UCSD-AML1 (cell line): ENCODE measurements at regions not wholly inside any gene's neighbourhood (a gene's known extent, or its start where the extent isn't known, plus 50 kb on each side); places are given as distances from the start of the nearest gene placed in this dataset.
A peak's percentile ranks its signal among the peaks of the same experiment; 100 is the strongest.
"Not testable (repeated sequence)": the region's sequence is repeated elsewhere in the genome, so short reads cannot be mapped to it uniquely, and the experiment has no call there.

Source experiments
- DNase-seq: peaks from one replicate; lab custom pipeline; 2025; ENCODE audit not compliant: unreplicated experiment; lab: John Stamatoyannopoulos, UW

DNA sequence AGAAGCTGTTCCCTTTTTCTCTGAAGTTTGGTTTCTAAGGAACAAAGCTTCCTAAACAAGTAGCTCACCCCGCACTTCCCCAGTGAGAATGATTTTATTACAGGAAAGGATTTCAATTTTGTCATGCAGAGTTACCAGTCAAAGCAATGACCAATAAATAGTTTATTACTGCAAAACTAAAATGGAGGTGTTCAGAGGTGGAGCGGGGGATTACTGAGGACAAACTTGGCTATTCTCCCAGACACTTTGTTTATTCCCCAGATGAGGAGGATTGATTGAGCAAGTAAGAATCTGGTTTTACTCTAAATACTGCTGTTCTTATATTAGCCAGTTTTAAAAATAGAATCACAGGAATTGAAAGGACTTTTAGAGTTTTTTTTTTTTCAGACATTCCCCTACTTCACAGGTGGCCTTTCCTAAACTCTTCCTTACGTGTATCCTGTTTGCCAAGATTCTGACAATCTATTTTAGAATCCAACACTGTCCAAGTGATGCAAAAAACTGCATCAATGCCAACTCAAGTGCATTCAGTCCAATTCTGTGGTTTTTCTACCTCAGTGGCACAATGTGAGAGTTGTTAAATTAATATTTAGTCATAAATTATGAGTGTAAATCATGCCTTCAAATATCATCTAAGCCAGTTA is 136.1 kb downstream of the TNFSF18 start:
- no peak for DNase-seq

DNA sequence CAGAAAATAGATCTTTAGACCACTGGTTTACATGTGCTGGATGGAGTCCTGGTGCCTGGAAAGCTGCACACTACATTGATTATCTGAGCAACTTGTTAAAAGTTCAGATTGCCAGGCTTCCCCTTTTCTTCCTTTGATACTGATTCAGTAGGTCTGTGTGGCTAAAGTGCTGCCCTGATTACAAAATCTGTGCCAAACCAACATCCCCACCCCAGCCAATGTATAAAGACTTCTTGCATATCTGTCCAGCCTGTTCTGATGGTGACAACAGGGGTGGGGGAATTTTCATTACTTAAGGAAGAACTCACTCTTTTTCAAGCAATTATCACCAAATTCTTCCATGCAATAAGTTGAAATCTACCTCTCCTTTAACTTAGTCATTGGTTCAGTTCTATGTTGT is 135.5 kb downstream of the TNFSF18 start:
- no peak for DNase-seq

DNA sequence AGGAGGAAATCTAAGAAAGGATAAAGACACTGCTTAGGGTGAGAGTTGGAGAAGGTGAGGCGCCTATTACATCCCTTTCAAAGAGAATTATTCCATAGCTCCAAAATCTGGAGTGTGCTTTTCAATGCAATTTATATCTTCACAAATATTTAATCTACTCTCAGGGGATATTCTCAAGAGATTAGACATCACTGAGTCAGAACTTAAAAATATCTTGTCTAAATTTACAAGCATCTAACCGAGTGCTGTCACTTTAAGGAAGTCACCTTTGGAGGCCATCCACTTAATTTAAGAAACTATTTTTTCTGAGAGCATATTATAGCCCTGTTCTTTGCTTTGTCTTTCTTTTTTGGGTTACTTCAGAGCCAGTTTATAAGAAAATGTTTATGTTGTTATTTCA is 134.6 kb downstream of the TNFSF18 start:
- DNase-seq = no peak

DNA sequence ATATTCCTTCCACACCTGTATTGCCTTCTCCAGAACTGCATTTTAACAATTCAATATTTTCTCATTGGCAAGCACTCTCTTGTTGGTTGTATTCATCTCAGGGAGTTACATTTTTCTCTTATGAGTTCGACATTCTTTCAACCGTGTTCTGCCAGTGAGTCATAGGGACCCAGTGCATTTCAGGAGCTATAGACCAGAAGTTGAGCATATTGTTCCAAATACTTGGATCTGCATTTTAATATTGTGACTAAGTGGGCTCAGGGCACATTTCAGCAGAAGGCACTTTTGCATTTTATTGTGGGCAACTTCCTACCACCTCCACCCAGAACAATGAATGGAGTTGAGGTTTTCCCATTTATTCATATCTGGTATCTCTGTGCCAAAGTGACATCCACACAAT is 132.8 kb downstream of the TNFSF18 start:
- no peak for DNase-seq

DNA sequence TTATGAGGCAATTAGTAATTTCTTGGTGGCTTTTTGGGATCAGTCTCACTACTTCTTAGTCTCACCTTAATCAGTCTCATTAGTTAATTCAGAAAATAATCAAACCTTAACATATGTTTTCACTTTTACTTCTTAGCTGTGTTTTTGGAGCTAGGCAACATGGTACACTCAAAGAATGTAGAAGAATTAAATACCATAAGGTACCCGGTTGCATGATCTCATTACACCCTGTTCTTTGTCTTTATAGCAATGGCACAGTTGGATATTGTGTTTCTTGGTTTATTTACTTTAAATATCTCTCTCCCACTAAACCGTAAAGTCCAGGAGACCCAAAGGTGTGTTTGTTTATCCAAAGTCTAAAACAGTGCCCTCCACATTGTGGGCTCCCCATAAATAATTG is 132.3 kb downstream of the TNFSF18 start:
- no peak for DNase-seq

DNA sequence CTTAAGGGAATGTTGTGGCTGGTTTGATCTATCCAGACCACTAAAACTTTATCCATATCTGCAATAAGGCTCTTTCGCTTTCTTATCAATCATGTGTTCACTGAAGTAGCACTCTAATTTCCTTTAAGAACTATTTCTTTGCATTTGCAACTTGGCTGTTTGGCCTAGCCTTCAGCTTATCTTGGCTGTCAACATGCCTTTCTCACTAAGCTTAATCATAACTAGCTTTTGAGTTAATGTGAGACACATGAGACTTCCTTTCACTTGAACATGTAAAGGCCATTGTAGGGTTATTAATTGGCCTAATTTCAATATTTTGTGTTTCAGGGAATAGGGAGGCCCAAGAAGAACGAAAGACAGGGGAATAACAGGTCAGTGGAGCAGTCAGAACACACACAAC is 124.7 kb downstream of the TNFSF18 start:
- DNase-seq = no peak

DNA sequence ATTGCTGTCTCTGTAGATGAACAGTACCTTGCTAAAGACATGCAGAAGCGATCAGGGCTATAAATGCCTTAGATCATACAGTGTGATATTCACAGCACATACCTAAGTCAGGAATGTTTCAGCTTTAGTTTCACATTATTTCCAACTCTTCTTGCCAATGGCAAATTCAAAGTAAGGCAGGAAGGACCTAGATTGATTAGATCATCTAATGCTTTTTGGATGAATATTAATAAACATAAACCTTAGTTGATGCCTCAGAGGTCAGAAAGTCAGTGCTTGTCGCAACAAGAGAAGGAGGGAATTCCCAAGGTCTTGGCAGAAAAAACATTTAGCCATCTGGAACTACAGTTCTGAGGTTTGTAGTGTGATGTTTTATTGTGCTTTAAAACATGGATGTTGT is 122.3 kb downstream of the TNFSF18 start:
- no peak for DNase-seq

DNA sequence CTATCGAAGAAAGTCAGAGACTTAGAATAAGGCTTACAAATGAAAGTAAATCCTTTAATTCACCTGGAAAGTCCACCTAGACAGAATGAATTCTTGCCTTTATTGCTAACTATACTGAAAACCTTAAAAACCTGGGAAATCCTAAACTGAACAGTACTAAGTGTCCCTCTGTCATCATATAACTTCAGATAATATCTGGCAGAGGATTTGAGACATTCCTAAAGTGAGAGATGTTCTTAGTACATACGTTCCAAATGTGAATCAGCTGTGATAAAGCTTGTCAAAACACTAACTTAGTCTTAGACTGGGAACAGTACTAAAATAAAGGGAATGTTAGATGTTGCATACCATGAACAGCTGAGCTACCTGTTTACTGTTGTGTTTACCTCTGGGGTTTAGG is 121.7 kb downstream of the TNFSF18 start:
- no peak for DNase-seq

DNA sequence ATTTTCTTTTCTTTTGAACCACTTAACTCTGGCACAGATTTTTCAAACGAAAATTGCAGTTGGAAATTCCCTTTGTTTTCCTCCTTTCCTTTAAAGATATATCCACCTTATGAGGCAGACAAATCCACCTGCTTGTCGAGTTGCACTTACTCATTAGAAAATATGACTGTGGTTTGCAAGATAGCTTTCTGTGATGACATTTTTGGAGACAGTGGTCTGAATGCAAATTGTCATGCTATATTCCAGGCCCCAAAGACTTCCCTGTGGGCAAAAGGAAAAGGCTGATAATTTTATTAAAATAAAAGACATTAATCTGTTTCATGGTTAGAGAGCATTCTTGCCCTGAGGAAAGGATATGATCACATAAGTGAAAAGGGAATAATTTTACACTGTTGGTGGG is 120.6 kb downstream of the TNFSF18 start:
- DNase-seq = no peak

DNA sequence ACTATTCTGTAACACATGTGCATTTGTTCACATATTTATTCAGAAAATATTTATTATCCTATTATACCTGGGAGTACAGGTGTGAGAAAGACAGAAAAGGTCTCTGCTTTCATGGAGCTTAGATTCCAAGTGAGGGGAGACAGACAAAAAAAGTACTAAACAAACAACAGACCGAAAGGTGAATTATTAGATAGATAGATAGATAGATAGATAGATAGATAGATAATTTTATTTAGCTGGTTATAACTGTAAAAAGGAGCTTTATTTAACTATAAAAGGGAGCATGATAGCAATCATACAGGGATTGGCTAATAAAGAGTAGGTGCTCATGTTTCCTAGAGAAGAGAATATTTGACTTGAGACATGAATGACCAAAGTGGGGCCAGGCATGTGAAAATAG is 119.4 kb downstream of the TNFSF18 start:
- no peak for DNase-seq

DNA sequence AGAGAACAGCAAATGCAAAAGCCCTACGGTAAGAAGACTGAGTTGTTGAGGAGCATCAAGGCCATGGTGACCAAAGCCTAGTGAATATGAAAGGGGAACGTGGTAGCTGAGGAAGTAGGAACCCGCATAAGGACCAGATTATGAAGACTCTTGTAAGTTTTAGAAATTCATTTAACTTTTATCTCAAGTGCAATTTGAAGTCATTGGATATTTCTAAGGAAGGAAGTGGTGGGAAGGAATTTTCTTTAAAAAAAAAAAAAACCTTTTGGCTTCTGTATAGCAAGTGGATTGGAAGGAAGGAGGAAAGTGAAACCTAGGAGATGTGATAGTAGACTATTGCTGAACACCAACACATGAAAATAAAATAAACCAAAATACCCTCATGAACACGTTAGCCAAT is 119.0 kb downstream of the TNFSF18 start:
- DNase-seq = no peak

DNA sequence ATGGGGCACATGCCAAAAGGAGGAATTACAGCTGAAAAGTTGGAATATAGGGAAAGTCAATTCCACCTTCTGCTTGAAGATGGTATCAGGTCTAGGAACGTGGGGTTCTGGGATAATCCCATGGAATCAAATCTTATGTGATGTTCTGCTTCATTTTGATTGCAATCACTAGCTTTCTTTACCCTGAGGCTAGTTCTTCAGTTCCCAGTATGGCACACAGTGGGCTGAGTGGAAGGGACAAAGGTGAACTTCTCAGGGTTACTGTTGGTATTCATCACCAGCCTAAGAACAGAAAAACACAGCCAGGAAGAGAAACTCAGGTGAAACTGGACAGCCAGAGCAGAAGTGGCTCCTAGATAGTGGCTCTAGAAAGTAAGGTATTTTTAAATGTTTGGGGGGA is 117.8 kb downstream of the TNFSF18 start:
- no peak for DNase-seq

DNA sequence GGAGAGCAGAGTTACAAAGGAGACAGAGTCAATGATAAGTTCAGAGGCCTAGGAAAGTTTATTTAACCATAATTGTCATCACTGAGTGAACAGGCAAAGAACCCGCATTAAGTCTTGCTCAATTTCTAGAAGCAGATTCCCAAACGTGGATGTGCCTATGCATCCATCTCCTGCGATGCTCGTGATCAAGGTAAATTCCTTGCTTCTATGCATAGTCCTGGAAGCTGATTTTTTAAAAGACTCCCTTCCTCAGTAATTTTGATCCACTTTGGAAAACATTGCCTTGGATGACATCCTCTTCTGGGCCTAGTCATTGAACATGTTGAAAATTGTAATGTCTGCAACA is 116.4 kb downstream of the TNFSF18 start:
- no peak for DNase-seq

DNA sequence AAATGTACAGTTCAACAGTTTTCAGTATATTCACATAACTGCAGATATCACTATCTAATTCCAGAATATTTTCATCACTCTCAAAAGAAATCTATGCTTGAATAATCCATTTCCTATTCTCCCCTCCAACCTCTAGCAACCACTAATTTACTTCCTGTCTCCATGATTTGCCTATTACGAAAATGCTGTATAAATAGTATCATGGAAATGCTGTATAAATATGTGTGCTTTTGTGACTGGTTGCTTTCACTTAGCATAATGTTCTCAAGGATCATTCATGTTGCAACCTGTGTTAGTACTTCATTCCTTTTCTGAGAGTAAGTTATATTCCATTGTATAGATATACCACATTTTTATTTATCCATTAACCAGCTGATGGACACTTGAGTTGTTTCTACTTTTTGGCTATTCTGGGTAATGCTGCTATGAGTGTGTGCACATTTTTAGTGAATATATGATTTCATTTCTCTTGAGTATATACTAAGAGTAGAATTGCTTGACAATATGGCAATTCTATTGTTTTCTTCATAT is 115.6 kb downstream of the TNFSF18 start:
- DNase-seq = no peak

DNA sequence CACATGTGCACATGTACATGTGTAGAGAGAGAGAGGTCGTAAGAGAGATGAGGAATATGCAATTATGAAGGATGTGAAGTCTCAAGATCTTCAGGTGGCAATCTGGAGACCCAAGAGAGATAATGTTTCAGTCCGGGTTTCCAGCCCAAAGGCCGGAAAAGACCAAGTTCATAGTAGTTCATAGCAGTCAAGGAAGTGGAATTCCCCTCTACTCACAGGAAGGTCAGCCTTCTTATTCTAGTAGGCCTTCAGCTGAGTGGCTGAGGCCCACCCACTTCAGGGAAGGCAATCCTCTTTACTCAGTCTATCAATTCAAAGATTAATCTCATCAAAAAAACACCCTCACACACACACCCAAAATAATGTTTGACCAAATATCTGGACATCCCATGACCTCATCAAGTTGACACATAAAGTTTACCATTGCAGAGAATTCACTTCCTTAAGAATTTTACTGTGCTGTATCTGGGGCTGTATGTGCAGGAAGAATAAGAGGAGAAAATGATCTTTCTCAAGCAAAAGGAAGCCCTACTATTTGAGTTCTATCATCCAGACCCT is 114.6 kb downstream of the TNFSF18 start:
- no peak for DNase-seq

DNA sequence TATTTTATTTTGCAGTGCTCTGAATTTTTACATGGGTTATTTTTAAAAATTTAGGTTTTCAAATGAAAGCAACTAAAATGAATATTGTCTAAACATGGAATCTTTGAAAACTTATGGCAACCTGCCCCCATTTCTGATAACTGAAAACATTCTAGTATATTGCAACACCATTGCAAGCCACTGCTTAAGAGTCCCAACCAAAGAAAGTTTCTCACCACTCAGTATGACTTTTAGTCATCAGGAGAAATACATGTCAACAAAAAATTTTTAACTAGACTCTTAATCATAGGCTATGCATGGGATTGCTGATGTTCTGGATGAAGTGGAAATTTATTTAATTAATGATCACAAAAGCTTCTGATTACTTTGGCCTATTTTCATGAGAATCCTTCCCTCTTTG is 112.1 kb downstream of the TNFSF18 start:
- no peak for DNase-seq

DNA sequence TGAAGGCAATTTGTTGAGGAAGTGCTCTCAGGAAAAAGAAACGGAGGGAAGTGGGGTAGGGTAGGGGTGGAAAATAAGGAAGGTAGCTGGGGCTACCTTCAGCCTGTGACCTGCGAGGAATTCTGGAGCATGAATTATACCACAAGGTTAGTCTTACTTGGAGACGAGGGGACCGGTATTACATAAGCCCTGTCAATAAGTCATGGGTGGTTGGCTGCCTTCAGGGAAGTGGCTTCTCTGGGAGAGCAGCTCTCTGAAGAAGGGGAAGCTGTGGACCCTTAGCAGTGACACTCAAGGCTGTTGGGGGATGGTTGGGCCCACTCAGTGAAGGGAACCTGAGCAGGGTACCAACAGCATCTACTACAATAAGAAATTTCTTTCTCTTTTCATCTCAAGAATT is 111.3 kb downstream of the TNFSF18 start:
- DNase-seq = peak; percentile 26

DNA sequence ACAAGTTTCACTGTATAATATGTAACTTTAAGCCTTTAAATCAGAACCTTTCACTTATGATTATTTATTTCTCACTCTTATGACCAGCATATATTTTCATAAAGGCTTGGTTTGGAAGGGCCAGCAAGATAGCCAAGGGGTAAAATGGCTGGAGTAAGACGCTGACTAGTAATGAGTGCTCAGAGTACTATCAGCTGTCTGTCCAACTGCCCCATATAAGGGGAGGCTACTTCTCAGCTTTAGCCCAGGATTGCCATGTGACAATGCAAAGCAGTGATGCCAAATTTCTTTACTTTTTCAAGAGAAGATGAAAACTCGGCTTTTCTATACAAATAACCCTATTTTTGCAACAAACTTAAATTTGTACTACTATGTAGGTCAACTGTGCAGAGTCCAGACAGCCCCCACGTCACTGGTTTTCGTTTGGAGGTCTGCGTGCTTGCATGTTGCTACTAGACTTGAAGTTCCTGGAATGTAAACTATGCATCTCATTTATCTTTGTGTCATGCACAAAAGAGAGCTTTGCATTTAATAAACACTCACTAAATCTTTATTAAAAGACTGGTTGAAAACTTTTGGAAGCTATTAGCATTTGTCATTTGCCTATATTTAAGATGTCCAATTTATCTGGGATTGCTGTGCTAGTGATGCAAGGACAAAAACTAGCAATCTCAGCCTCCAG is 110.4 kb downstream of the TNFSF18 start:
- no peak for DNase-seq

DNA sequence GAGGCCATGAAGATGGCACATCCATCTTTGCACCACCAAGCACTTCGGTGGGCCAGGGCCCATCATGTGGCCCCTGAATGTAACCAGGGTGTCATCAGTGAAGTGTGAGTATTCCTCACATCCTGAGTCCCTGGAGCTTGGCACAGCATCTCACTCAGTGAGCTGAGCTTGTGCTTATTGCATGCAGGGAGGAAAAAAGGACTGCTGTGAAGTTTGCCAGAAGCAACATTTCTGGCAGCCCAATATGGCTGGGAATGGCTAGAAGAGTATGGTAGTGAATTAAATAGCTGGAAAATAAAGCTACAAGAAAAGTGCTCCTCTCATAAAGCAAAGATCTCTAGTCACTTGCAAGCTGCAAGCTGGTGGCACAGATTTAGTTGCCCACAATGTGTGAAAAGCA is 109.3 kb downstream of the TNFSF18 start:
- DNase-seq = no peak

DNA sequence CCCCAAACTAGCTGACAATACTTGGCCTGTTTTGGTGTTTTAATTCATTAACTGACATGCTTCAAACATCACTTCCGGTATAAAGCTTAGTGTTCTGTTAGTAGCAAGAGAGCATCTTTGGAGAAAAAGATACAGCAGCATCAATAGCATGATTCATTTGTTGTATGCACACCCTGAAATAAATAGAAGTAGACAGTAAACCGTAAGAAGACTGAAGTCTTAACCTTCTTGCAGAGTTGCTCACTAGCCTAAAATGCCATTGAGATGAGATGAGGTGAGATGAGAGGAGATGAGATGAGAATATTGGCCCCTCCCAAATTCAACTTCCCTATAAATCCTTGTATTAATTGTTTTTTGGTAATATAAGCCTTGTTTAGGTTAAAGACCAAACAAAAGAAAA is 108.8 kb downstream of the TNFSF18 start:
- DNase-seq = no peak

DNA sequence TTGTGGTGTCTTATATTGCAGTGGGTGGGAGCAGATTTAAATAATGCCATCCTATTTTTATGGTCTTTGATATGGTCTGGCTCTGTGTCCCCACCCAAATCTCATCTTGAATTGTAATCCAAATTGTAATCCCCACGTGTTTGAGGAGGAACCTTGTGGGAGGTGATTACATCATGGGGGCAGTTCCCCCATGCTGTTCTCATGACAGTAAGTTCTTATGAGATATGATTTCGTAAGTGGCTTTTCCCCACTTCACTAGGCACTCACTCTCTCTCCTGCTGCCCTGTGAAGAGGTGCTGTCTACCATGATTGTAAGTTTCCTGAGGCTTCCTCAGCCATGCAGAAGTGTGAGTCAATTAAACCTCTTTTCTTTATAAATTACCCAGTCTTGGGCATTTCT is 107.6 kb downstream of the TNFSF18 start:
- DNase-seq = not testable (repeated sequence)

DNA sequence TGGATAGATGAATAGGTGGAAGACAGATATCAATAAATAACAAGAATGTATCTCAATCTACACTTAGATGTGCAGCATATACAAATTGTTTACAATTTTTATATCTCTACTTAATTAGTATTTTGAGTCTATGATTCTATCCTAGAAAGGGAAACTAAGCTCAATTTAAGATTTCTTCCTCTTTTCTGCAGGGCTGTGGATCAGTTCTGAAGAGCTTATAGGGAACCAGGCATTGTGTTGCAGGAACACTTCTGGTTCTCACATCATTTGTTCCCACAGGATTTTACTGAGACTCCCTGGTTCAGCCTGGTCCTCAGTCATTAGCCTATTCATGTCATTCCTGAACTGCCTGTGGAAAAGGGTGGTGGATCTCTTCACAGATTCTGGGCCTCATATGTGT is 105.8 kb downstream of the TNFSF18 start:
- no peak for DNase-seq
